HG03064 (cell line): ENCODE measurements at regions not wholly inside any gene's neighbourhood (a gene's known extent, or its start where the extent isn't known, plus 50 kb on each side); places are given as distances from the start of the nearest gene placed in this dataset.

ENCODE experiments used
- ATAC-seq: cut with Tn5 transposase; IDR thresholded peaks from one replicate; pipeline ENCODE4 v1.9.1; 2021; ENCODE audit warnings: low read depth; ENCODE audit not compliant: unreplicated experiment

GRCh38 chr7:25860275-25861163, 291.5 kb upstream of the NFE2L3 start:
- no peak for ATAC-seq

- no peak for ATAC-seq
Measured at GRCh38 chr7:25861164-25861496, 290.9 kb upstream of the NFE2L3 start.

- ATAC-seq: no peak
Measured at GRCh38 chr7:25861601-25862260, 290.3 kb upstream of the NFE2L3 start.

- peak; percentile 90 for ATAC-seq
Measured at GRCh38 chr7:25862261-25863004, 289.6 kb upstream of the NFE2L3 start.

GRCh38 chr7:25863005-25863728, 288.8 kb upstream of the NFE2L3 start:
- ATAC-seq: no peak

- ATAC-seq: no peak
Measured at GRCh38 chr7:25863729-25864110, 288.3 kb upstream of the NFE2L3 start.

- no peak for ATAC-seq
Measured at GRCh38 chr7:25864511-25864910, 287.5 kb upstream of the NFE2L3 start.

- ATAC-seq: no peak
Measured at GRCh38 chr7:25864943-25865751, 286.9 kb upstream of the NFE2L3 start.

GRCh38 chr7:25868509-25868908, 283.5 kb upstream of the NFE2L3 start:
- ATAC-seq: no peak

- no peak for ATAC-seq
Measured at GRCh38 chr7:25870574-25870973, 281.4 kb upstream of the NFE2L3 start.

- ATAC-seq: no peak
Measured at GRCh38 chr7:25876092-25876491, 275.9 kb upstream of the NFE2L3 start.

GRCh38 chr7:25877802-25878789, 273.9 kb upstream of the NFE2L3 start:
- ATAC-seq: no peak

- ATAC-seq: no peak
Measured at GRCh38 chr7:25879799-25880198, 272.2 kb upstream of the NFE2L3 start.

- ATAC-seq: no peak
Measured at GRCh38 chr7:25881317-25882037, 270.5 kb upstream of the NFE2L3 start.

GRCh38 chr7:25882151-25882773, 269.7 kb upstream of the NFE2L3 start:
- ATAC-seq: no peak

- no peak for ATAC-seq
Measured at GRCh38 chr7:25884265-25884828, 267.7 kb upstream of the NFE2L3 start.

- ATAC-seq: no peak
Measured at GRCh38 chr7:25885057-25885576, 266.9 kb upstream of the NFE2L3 start.
